H9 (cell line): ENCODE measurements at regions not wholly inside any gene's neighbourhood (a gene's known extent, or its start where the extent isn't known, plus 50 kb on each side); places are given as distances from the start of the nearest gene placed in this dataset.
"Not testable (repeated sequence)": the region's sequence is repeated elsewhere in the genome, so short reads cannot be mapped to it uniquely, and the experiment has no call there.

ENCODE experiments used
- DNase-seq: peaks from one replicate; pipeline ENCODE4 v3.0.0-alpha.2; 2017
- H2AFZ ChIP-seq: one replicate; pipeline ENCODE4 v1.6.1; 2013; ENCODE audit warnings: mild to moderate bottlenecking, low read length, control low read depth, moderate library complexity
- H2AK5ac ChIP-seq: 2 replicates; pipeline ENCODE4 v1.6.1; 2013; ENCODE audit warnings: low read length, control low read depth, mixed read lengths; ENCODE audit not compliant: insufficient read length
- H2BK120ac ChIP-seq: one replicate; pipeline ENCODE4 v1.6.1; 2013; ENCODE audit warnings: low read depth, mild to moderate bottlenecking, low read length, control low read depth, inconsistent platforms; ENCODE audit not compliant: poor library complexity, severe bottlenecking
- H2BK12ac ChIP-seq: 2 replicates; pipeline ENCODE4 v1.6.1; 2013; ENCODE audit warnings: low read length, control low read depth, mixed read lengths, low read depth; ENCODE audit not compliant: insufficient read length
- H2BK15ac ChIP-seq: 2 replicates; pipeline ENCODE4 v1.6.1; 2013; ENCODE audit warnings: low read depth, low read length, control low read depth
- H2BK20ac ChIP-seq: one replicate; pipeline ENCODE4 v1.6.1; 2013; ENCODE audit warnings: low read depth, mild to moderate bottlenecking, low read length, control low read depth, inconsistent platforms; ENCODE audit not compliant: poor library complexity, severe bottlenecking
- H2BK5ac ChIP-seq: 2 replicates; pipeline ENCODE4 v1.6.1; 2013; ENCODE audit warnings: low read length, control low read depth, mixed read lengths; ENCODE audit not compliant: insufficient read length
- H3K14ac ChIP-seq: 2 replicates; pipeline ENCODE4 v1.6.1; 2013; ENCODE audit warnings: low read length, control low read depth; ENCODE audit not compliant: insufficient read depth
- H3K18ac ChIP-seq: 2 replicates; pipeline ENCODE4 v1.6.1; 2013; ENCODE audit warnings: low read depth, mild to moderate bottlenecking, mixed read lengths, low read length, control low read depth; ENCODE audit not compliant: insufficient read length
- H3K23ac ChIP-seq: 2 replicates; pipeline ENCODE4 v1.6.1; 2013; ENCODE audit warnings: low read length, control low read depth, mixed read lengths, low read depth; ENCODE audit not compliant: insufficient read length
- H3K23me2 ChIP-seq: 2 replicates; pipeline ENCODE4 v1.6.1; 2013; ENCODE audit warnings: low read depth, mild to moderate bottlenecking, mixed read lengths, low read length, control low read depth; ENCODE audit not compliant: insufficient read length, poor library complexity, severe bottlenecking
- H3K27ac ChIP-seq: 2 replicates; pipeline ENCODE4 v1.5.1; 2013; ENCODE audit warnings: low read length, control low read depth, mixed read lengths, low read depth; ENCODE audit not compliant: insufficient read length
- H3K27me3 ChIP-seq: 2 replicates; pipeline ENCODE4 v1.6.1; 2013; ENCODE audit warnings: low read length, control low read depth, inconsistent platforms; ENCODE audit not compliant: insufficient read depth
- H3K4ac ChIP-seq: 2 replicates; pipeline ENCODE4 v1.6.1; 2013; ENCODE audit warnings: low read depth, mild to moderate bottlenecking, control low read depth, inconsistent platforms, low read length, moderate library complexity
- H3K4me1 ChIP-seq: 2 replicates; pipeline ENCODE4 v1.6.1; 2013; ENCODE audit warnings: low read length, control low read depth, inconsistent platforms; ENCODE audit not compliant: insufficient read depth
- H3K4me2 ChIP-seq: 2 replicates; pipeline ENCODE4 v1.6.1; 2013; ENCODE audit warnings: low read length, control low read depth, mixed read lengths; ENCODE audit not compliant: insufficient read length, insufficient read depth
- H3K56ac ChIP-seq: 2 replicates; pipeline ENCODE4 v1.6.1; 2013; ENCODE audit warnings: low read depth, mild to moderate bottlenecking, mixed read lengths, low read length, control low read depth; ENCODE audit not compliant: insufficient read length
- H3K79me1 ChIP-seq: 2 replicates; pipeline ENCODE4 v1.6.1; 2013; ENCODE audit warnings: low read depth, mild to moderate bottlenecking, moderate library complexity, low read length, control low read depth, inconsistent platforms; ENCODE audit not compliant: insufficient read depth, poor library complexity, severe bottlenecking
- H3K79me2 ChIP-seq: 2 replicates; pipeline ENCODE4 v1.6.1; 2013; ENCODE audit warnings: low read length, control low read depth, inconsistent platforms; ENCODE audit not compliant: insufficient read depth
- H3K9ac ChIP-seq: 2 replicates; pipeline ENCODE4 v1.6.1; 2013; ENCODE audit warnings: low read length, control low read depth, mixed read lengths; ENCODE audit not compliant: insufficient read length; ENCODE audit errors: extremely low read depth
- H3K9me3 ChIP-seq: one replicate; pipeline ENCODE4 v1.6.1; 2013; ENCODE audit warnings: low read depth, low read length, inconsistent platforms; ENCODE audit not compliant: control insufficient read depth
- H3T11ph ChIP-seq: one replicate; pipeline ENCODE4 v1.6.1; 2013; ENCODE audit warnings: mild to moderate bottlenecking, low read length, control low read depth, inconsistent platforms
- H4K20me1 ChIP-seq: one replicate; pipeline ENCODE4 v1.6.1; 2013; ENCODE audit not compliant: control insufficient read depth, insufficient read length, insufficient read depth
- H4K5ac ChIP-seq: 2 replicates; pipeline ENCODE4 v1.6.1; 2013; ENCODE audit warnings: low read depth, mild to moderate bottlenecking, mixed read lengths, low read length, control low read depth; ENCODE audit not compliant: insufficient read length
- H4K8ac ChIP-seq: replicated peaks from 2 replicates; pipeline ENCODE4 v1.6.1; 2013; ENCODE audit warnings: low read length, control low read depth, mixed read lengths, low read depth; ENCODE audit not compliant: insufficient read length
- H4K91ac ChIP-seq: 2 replicates; pipeline ENCODE4 v1.6.1; 2013; ENCODE audit warnings: low read depth, mild to moderate bottlenecking, moderate library complexity, mixed read lengths, low read length, control low read depth; ENCODE audit not compliant: insufficient read length
- H3K27ac Mint-ChIP-seq, 3 experiments: 2 replicates in 2 of 3; 3 replicates in 1 of 3; pipeline ENCODE4 v1.8.0; 2020 to 2021; ENCODE audit warnings: mixed read lengths in 3 of 3, mild to moderate bottlenecking in 1 of 3, moderate library complexity in 1 of 3
- H3K27me3 Mint-ChIP-seq: 2 replicates; pipeline ENCODE4 v1.8.0; 2021; ENCODE audit warnings: low read depth, mild to moderate bottlenecking, moderate library complexity, mixed read lengths
- H3K36me3 Mint-ChIP-seq, 3 experiments: 2 replicates in 2 of 3; 3 replicates in 1 of 3; pipeline ENCODE4 v1.8.0; 2020 to 2021; ENCODE audit warnings: low read depth in 3 of 3, mixed read lengths in 3 of 3; ENCODE audit not compliant: insufficient read depth in 1 of 3
- H3K4me1 Mint-ChIP-seq, 2 experiments: 2 replicates each; pipeline ENCODE4 v1.8.0; 2020; ENCODE audit warnings: mixed read lengths in 2 of 2
- H3K4me3 Mint-ChIP-seq, 2 experiments: 2 replicates in 1 of 2; 3 replicates in 1 of 2; pipeline ENCODE4 v1.8.0; 2020 to 2021; ENCODE audit warnings: mild to moderate bottlenecking in 2 of 2, mixed read lengths in 2 of 2, moderate library complexity in 1 of 2
- H3K9me3 Mint-ChIP-seq, 2 experiments: 2 replicates in 1 of 2; 3 replicates in 1 of 2; pipeline ENCODE4 v1.8.0; 2020; ENCODE audit warnings: mild to moderate bottlenecking in 2 of 2, mixed read lengths in 2 of 2, moderate library complexity in 1 of 2
- WGBS: extraction: QIAGEN DNeasy Blood & Tissue Kit; methylation state at CpG from one replicate; pipeline ENCODE4 v1.1.7; 2013; ENCODE audit warnings: missing lambda C conversion rate, low lambda C conversion rate, mixed read lengths; ENCODE audit not compliant: insufficient read length; ENCODE audit errors: extremely low coverage; 5-methylcytosine and 5-hydroxymethylcytosine counted together
- TF ChIP-seq, protein P1 (sequence below): fragments of 200-600 bp; sonication (generic); conservative IDR thresholded peaks from 3 replicates; pipeline ENCODE4 v1.8.0; 2021; ENCODE audit warnings: antibody characterized with exemption, mild to moderate bottlenecking

DNA sequence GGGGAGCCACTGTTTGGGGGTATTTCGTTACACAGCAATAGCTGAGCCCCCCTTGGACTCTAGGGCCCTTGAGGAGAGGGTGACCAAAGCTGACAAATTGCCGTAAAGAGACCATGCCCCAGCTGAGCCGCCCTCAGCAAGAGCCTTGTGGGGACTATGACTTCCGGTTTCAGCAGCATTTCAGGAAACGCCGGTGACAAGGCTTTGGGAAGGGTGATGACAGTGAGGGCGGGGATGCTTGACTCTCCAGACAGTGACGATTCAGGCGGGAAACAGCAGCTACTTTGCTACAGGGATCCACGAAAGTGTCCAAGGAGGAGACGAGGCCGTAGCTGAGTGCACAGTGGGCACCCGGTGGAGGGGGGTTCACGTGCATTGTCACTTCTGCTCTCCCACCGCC is 360.8 kb downstream of the C16orf95 start:
- Histone ChIP-seq H3K4ac (no peak overlapping the region), H4K91ac (no peak overlapping the region), H3K56ac (no peak overlapping the region), H4K5ac (no peak overlapping the region), H3K23me2 (no peaks in the 10 kb centered on the region), H3K18ac (no peak overlapping the region), H3K4me2 (no peak overlapping the region), H2BK15ac (no peak overlapping the region), H3K79me2 (no peaks in the 10 kb centered on the region), H2BK5ac (no peak overlapping the region), H2AFZ (no peak overlapping the region), H4K8ac (no peak overlapping the region), H3K23ac (no peak overlapping the region), H3K9me3 (no peaks in the 10 kb centered on the region), H3K14ac (no peak overlapping the region), H3K4me1 (no peaks in the 10 kb centered on the region), H2AK5ac (no peak overlapping the region), H3K27ac (no peak overlapping the region), H3T11ph (no peak overlapping the region), H2BK120ac (no peak overlapping the region), H3K9ac (no peak overlapping the region), H2BK20ac (no peak overlapping the region), H2BK12ac (no peak overlapping the region), H3K27me3 (no peaks in the 10 kb centered on the region), H3K79me1 (no peaks in the 10 kb centered on the region), H4K20me1 (no peaks in the 10 kb centered on the region)
- Mint-ChIP-seq H3K4me3 (no peak overlapping the region), H3K4me1 (peaks cover 4 to 6% of the 10 kb centered on the region in 2 experiments; a peak in 3 of 4 replicates), H3K9me3 (peaks cover 4 to 10% of the 10 kb centered on the region in 2 experiments; a peak in 4 of 5 replicates), H3K27ac (no peak overlapping the region), H3K36me3 (peaks cover 0 to 7% (median 4%) of the 10 kb centered on the region in 3 experiments; a peak in 2 of 7 replicates), H3K27me3 (peaks cover 6% of the 10 kb centered on the region; the same call in 1 of the 2 replicates)
- WGBS, result no CpG with 5 or more reads among the region's 15 CpGs
- TF ChIP-seq, protein P1, sequence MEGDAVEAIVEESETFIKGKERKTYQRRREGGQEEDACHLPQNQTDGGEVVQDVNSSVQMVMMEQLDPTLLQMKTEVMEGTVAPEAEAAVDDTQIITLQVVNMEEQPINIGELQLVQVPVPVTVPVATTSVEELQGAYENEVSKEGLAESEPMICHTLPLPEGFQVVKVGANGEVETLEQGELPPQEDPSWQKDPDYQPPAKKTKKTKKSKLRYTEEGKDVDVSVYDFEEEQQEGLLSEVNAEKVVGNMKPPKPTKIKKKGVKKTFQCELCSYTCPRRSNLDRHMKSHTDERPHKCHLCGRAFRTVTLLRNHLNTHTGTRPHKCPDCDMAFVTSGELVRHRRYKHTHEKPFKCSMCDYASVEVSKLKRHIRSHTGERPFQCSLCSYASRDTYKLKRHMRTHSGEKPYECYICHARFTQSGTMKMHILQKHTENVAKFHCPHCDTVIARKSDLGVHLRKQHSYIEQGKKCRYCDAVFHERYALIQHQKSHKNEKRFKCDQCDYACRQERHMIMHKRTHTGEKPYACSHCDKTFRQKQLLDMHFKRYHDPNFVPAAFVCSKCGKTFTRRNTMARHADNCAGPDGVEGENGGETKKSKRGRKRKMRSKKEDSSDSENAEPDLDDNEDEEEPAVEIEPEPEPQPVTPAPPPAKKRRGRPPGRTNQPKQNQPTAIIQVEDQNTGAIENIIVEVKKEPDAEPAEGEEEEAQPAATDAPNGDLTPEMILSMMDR, result no peak
- DNase-seq, result no peak

DNA sequence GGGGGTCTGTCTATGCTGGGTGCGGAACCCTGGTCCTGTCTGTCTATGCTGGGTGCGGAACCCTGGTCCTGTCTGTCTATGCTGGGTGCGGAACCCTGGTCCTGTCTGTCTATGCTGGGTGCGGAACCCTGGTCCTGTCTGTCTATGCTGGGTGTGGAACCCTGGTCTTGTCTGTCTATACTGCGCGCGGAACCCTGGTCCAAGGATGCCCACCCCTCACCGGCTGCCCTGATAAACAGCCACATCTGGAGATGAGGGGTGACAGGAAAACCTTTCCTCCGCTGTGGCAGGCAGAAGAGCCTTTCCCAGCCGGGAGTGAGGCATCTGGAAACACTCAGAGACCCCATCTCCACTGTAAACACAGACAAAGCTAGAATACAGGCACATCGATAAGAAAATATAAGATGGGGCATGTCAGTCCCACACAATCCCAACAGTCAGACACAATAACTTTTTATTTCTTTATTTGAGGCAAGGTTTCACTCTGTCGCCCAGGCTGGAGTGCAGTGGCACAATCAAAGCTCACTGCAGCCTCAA is 359.5 kb downstream of the C16orf95 start:
- H3K4me2 ChIP-seq, H3T11ph ChIP-seq, H3K9me3 Mint-ChIP-seq, H3K23ac ChIP-seq, H3K23me2 ChIP-seq, H3K18ac ChIP-seq, H4K8ac ChIP-seq, H2AFZ ChIP-seq, H2BK5ac ChIP-seq, DNase-seq, H3K4me1 ChIP-seq, H4K20me1 ChIP-seq, H3K9me3 ChIP-seq, H3K14ac ChIP-seq, H3K79me2 ChIP-seq, H3K79me1 ChIP-seq, H3K56ac ChIP-seq, H2BK15ac ChIP-seq, H2BK20ac ChIP-seq, H3K27me3 Mint-ChIP-seq, H2BK120ac ChIP-seq, H2AK5ac ChIP-seq, H4K91ac ChIP-seq, H3K36me3 Mint-ChIP-seq, H3K9ac ChIP-seq, H3K4me1 Mint-ChIP-seq, H4K5ac ChIP-seq, H3K27me3 ChIP-seq, H3K4ac ChIP-seq, H3K27ac ChIP-seq, H3K4me3 Mint-ChIP-seq, H2BK12ac ChIP-seq, H3K27ac Mint-ChIP-seq: not testable (repeated sequence)
- WGBS, result no CpG with 5 or more reads among the region's 12 CpGs
